Epithelial cell of esophagus (primary cell): ENCODE measurements at regions not wholly inside any gene's neighbourhood (a gene's known extent, or its start where the extent isn't known, plus 50 kb on each side); places are given as distances from the start of the nearest gene placed in this dataset.

Experiments
- DNase-seq: peaks from one replicate; pipeline ENCODE4 v3.0.0; 2010; ENCODE audit warnings: low read depth
- H3K4me3 ChIP-seq: 2 replicates; pipeline ENCODE4 v1.5.1; 2011; ENCODE audit warnings: mild to moderate bottlenecking, low read length, control low read depth
- TF ChIP-seq, protein P1 (sequence below): IDR thresholded peaks from 2 replicates; pipeline ENCODE4 v1.5.1; 2011; ENCODE audit warnings: low read depth, mild to moderate bottlenecking, low read length, control low read depth, inconsistent platforms; ENCODE audit not compliant: insufficient read depth; ENCODE audit errors: missing control alignments

DNA sequence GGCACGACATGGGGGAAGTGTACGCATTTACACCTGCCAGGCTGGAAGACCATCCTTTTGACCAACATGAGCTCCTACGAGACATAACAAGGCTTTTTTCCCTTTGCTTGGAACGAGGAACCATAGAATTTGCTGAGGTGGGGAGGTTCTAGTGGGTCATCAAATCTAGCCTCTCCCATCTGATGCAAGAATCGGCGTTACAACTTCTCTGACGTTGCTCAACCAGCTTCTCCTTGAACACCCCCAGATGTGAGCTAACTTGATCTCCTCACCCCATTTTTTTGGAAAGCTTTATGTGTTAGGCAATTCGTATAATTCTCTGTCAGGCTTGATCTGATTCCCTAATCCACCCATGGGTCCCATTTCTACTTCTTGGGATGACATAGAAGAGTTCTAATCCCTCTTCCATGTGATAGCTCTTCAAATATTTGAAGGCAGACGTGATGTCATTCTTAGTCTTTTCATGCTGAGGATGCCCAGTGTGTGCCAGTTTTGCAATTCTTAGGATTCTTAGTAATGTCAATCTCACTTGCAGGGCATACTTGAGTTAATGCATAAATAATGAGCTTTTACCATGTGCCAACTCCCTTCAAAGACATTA, 163.6 kb upstream of the PARP11 start:
- DNase-seq = peak; percentile 62
- no peak overlapping the region for H3K4me3 ChIP-seq
- TF ChIP-seq, protein P1, sequence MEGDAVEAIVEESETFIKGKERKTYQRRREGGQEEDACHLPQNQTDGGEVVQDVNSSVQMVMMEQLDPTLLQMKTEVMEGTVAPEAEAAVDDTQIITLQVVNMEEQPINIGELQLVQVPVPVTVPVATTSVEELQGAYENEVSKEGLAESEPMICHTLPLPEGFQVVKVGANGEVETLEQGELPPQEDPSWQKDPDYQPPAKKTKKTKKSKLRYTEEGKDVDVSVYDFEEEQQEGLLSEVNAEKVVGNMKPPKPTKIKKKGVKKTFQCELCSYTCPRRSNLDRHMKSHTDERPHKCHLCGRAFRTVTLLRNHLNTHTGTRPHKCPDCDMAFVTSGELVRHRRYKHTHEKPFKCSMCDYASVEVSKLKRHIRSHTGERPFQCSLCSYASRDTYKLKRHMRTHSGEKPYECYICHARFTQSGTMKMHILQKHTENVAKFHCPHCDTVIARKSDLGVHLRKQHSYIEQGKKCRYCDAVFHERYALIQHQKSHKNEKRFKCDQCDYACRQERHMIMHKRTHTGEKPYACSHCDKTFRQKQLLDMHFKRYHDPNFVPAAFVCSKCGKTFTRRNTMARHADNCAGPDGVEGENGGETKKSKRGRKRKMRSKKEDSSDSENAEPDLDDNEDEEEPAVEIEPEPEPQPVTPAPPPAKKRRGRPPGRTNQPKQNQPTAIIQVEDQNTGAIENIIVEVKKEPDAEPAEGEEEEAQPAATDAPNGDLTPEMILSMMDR = no peak

DNA sequence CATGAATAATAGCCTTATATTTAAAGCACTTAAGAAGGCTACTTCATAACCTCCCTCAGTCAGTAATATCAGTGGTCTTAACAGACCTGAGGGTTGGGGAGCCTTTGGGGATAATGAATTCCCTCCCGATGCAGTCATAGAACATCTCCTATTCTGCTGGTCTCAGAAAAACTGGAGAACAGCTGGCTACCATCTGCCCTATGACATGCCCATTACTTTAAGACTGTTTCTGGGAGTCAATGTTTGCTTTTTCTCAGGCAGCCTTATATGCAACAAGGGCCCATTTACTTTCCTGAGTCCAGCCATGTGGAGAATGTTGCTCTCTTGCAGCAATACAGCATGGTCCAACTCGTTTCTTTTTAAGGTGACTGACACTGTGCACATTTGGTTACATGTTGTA, 161.7 kb upstream of the PARP11 start:
- H3K4me3 ChIP-seq = no peak overlapping the region
- TF ChIP-seq, protein P1 = no peak
- DNase-seq = no peak

DNA sequence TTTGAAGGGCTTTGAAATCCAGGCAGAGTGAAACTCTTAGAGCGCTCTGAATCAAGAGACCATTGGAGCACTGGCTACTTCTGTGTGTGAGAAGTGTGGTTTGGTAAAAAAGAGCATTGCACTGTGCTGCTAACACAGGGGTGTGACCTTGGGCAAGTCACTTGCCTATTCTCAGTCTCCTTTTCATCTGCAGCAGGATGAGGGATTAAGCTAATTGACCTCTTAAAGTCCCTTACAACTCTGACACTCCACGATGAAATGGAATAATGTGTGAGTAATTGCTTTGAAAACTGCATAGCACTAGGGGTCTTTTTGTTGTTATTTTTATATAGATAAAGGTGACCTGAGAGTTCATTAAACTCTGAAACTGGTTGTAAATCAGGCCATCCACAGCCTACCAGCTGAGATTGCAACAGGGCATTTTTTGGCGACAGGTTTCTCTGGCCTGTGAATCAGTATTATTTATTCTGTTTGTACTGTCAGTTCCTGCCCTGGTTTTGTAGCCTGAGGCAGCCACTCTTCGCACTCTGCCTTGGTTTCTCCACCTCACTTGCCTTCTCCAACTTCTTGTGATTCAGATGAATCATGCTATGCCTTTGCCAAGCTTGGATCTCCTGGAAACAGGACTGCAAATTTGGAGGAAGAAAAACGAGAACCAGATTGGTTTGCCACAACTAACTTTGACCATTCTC, 159.9 kb upstream of the PARP11 start:
- TF ChIP-seq, protein P1 = no peak
- H3K4me3 ChIP-seq = no peak overlapping the region
- peak; percentile 97 for DNase-seq

DNA sequence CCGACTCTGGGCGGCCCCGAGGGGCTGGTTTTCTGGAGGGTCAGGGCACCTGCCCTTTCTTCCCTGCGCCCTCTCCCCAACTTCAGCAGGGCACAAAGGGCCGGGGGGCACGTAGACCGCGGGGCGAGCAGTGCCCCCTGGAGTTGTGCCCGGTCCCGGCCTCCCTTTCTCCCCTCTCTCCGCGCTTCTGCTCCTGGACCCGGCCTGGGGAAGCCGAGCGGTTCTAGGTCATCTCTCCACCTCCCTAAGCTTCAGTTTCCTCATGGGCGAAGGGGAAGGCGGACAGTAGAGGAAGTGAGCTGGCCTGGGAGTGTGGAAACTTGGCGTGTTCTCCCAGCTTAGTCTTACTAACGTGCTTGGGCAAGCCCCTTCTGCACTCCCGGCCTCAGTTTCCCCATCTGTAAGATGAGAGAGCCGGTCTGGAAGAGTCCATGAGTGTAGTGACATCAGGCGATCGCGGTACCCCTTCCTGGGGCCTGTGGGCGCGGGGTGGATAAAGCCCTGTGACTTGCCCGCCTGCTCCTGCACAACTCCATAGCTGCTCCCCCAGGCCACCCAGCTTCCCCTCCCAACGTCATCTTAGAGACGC, 158.6 kb upstream of the PARP11 start:
- peak; percentile 89 for DNase-seq
- H3K4me3 ChIP-seq = peak overlapping the region; percentile 30
- TF ChIP-seq, protein P1 = no peak

DNA sequence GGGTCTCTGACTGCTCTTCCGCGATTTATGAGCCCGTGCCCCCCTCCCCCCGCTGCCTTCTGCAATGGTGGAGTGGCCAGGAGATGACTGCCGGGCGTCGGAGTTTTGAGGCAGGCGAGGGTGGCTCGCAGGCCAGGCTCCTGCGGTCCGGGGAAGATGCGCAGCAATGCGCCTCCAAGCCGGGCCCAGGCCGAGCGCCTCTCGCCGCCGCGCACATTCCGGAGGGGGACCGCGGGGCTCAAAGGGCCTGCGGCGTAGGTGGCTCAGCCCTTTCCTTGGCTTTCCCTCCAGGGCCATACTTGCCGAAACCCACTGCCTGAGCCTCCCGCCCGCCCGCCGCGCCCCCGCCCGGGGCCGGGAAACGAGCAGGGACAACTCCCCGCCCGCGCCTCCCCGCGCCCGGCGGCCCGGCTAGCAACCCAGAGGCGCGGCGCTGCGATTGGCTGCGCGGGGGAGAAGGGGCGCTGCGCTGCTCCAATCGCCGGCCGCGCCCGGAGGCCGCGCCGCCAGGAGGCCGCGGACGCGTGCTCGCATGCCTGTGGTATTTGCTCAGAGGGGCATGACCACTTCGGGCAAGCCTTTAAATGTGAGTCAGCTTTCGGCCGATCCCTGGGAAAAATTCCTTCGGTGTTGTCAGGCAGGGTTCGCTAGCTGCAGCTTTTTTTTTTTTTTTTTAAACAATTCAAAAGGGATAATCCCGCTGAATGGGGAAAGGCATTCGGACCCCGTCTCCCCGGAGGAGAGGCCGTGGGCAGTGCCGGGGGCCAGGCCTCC, 157.9 kb upstream of the PARP11 start:
- H3K4me3 ChIP-seq = peak overlapping the region; percentile 30
- peak; percentile 99 for DNase-seq
- TF ChIP-seq, protein P1 = no peak

DNA sequence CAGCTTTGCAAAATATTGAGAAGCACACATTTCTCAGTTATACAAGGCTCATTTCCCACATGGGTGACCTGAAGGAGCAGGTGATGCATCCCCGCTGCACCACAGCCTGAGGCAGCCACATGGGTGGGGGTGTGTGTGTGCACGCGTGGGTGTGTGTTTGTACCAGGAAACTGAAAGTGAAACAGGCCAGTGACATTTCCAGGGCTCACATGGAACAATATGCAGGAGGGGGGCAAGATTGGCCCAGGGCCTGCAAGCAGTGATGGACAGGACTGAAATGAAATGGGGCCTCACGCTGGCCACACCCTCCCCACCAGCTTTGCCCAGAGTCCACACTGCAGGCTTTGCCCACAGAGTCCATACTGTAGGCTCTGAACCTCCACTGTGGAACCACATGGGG, 154.2 kb upstream of the PARP11 start:
- no peak for DNase-seq
- TF ChIP-seq, protein P1 = no peak
- no peak overlapping the region for H3K4me3 ChIP-seq
